ENCODE measurements at regions not wholly inside any gene's neighbourhood (a gene's known extent, or its start where the extent isn't known, plus 50 kb on each side); places are given as distances from the start of the nearest gene placed in this dataset.
"Not testable (repeated sequence)": the region's sequence is repeated elsewhere in the genome, so short reads cannot be mapped to it uniquely, and the experiment has no call there.

- in situ Hi-C loops (cut with HindIII; ENCODE audit: low sequenced_read_pairs), result no loop called here
Measured at GRCh38 chr7:25579778-25580075, 351.4 kb upstream of the NPVF start.

- in situ Hi-C loops (cut with HindIII; ENCODE audit: low sequenced_read_pairs), result no loop called here
Measured at GRCh38 chr7:25580141-25580540, 351.9 kb upstream of the NPVF start.

GRCh38 chr7:25583621-25584020, 355.3 kb upstream of the NPVF start:
- in situ Hi-C loops (cut with HindIII; ENCODE audit: low sequenced_read_pairs), result no loop called here

- in situ Hi-C loops (cut with HindIII; ENCODE audit: low sequenced_read_pairs), result no loop called here
Measured at GRCh38 chr7:25584112-25584938, 356.0 kb upstream of the NPVF start.

GRCh38 chr7:25586513-25586912, 358.2 kb upstream of the NPVF start:
- in situ Hi-C loops (cut with HindIII; ENCODE audit: low sequenced_read_pairs), result no loop called here

GRCh38 chr7:25594122-25594521, 365.8 kb upstream of the NPVF start:
- in situ Hi-C loops (cut with HindIII; ENCODE audit: low sequenced_read_pairs), result no loop called here

GRCh38 chr7:25594728-25595127, 366.4 kb upstream of the NPVF start:
- in situ Hi-C loops (cut with HindIII; ENCODE audit: low sequenced_read_pairs), result no loop called here

- in situ Hi-C loops (cut with HindIII; ENCODE audit: low sequenced_read_pairs), result no loop called here
Measured at GRCh38 chr7:25595996-25596395, 367.7 kb upstream of the NPVF start.

GRCh38 chr7:25596443-25596842, 368.2 kb upstream of the NPVF start:
- in situ Hi-C loops (cut with HindIII; ENCODE audit: low sequenced_read_pairs), result no loop called here

GRCh38 chr7:25597946-25598345, 369.7 kb upstream of the NPVF start:
- in situ Hi-C loops (cut with HindIII; ENCODE audit: low sequenced_read_pairs), result no loop called here

- in situ Hi-C loops (cut with HindIII; ENCODE audit: low sequenced_read_pairs), result no loop called here
Measured at GRCh38 chr7:25598765-25599164, 370.5 kb upstream of the NPVF start.

- in situ Hi-C loops (cut with HindIII; ENCODE audit: low sequenced_read_pairs), result no loop called here
Measured at GRCh38 chr7:25600262-25600920, 372.1 kb upstream of the NPVF start.

- in situ Hi-C loops (cut with HindIII; ENCODE audit: low sequenced_read_pairs), result not testable (repeated sequence)
Measured at GRCh38 chr7:25602730-25603426, 374.6 kb upstream of the NPVF start.

GRCh38 chr7:25603427-25603740, 375.1 kb upstream of the NPVF start:
- in situ Hi-C loops (cut with HindIII; ENCODE audit: low sequenced_read_pairs), result not testable (repeated sequence)

GRCh38 chr7:25611196-25611595, 382.9 kb upstream of the NPVF start:
- in situ Hi-C loops (cut with HindIII; ENCODE audit: low sequenced_read_pairs), result no loop called here

- in situ Hi-C loops (cut with HindIII; ENCODE audit: low sequenced_read_pairs), result no loop called here
Measured at GRCh38 chr7:25613912-25614311, 385.6 kb upstream of the NPVF start.

GRCh38 chr7:25614415-25614814, 386.1 kb upstream of the NPVF start:
- in situ Hi-C loops (cut with HindIII; ENCODE audit: low sequenced_read_pairs), result no loop called here

- in situ Hi-C loops (cut with HindIII; ENCODE audit: low sequenced_read_pairs), result loop anchor here (5.0 kb wide), 1 partner anchor 47 kb away; no protein-coding TSS in a partner anchor
Measured at GRCh38 chr7:25615003-25615402, 386.7 kb upstream of the NPVF start.

- in situ Hi-C loops (cut with HindIII; ENCODE audit: low sequenced_read_pairs), result loop anchor here (5.0 kb wide), 1 partner anchor 47 kb away; no protein-coding TSS in a partner anchor
Measured at GRCh38 chr7:25615593-25615992, 387.3 kb upstream of the NPVF start.

- in situ Hi-C loops (cut with HindIII; ENCODE audit: low sequenced_read_pairs), result loop anchor here (5.0 kb wide), 1 partner anchor 45 kb away; no protein-coding TSS in a partner anchor
Measured at GRCh38 chr7:25617214-25617613, 388.9 kb upstream of the NPVF start.

GRCh38 chr7:25617673-25618072, 389.4 kb upstream of the NPVF start:
- in situ Hi-C loops (cut with HindIII; ENCODE audit: low sequenced_read_pairs), result loop anchor here (5.0 kb wide), 1 partner anchor 45 kb away; no protein-coding TSS in a partner anchor

GRCh38 chr7:25619381-25619780, 391.1 kb upstream of the NPVF start:
- in situ Hi-C loops (cut with HindIII; ENCODE audit: low sequenced_read_pairs), result loop anchor here (5.0 kb wide), 1 partner anchor 43 kb away; no protein-coding TSS in a partner anchor

All from endothelial cell of hepatic sinusoid (primary cell).